NCI-H446 treated with DMSO at 0.1 percent for 48 hours (cell line): ENCODE measurements at regions not wholly inside any gene's neighbourhood (a gene's known extent, or its start where the extent isn't known, plus 50 kb on each side); places are given as distances from the start of the nearest gene placed in this dataset.
"Not testable (repeated sequence)": the region's sequence is repeated elsewhere in the genome, so short reads cannot be mapped to it uniquely, and the experiment has no call there.

Source experiments
- DNase-seq: peaks from one replicate; lab custom pipeline; 2025; lab: John Stamatoyannopoulos, UW

GRCh38 chr17:45586651-45586934 is 96.1 kb upstream of the PLEKHM1 start:
- DNase-seq: not testable (repeated sequence)

- not testable (repeated sequence) for DNase-seq
These were observed 102.0 kb upstream of the PLEKHM1 start for GRCh38 chr17:45592433-45592923.

GRCh38 chr17:45596347-45596746 is 105.8 kb upstream of the PLEKHM1 start:
- not testable (repeated sequence) for DNase-seq

- not testable (repeated sequence) for DNase-seq
These were observed 109.8 kb upstream of the PLEKHM1 start for GRCh38 chr17:45600052-45601012.

- not testable (repeated sequence) for DNase-seq
These were observed 110.5 kb upstream of the PLEKHM1 start for GRCh38 chr17:45601013-45601412.

GRCh38 chr17:45601605-45602539 is 111.4 kb upstream of the PLEKHM1 start:
- DNase-seq: not testable (repeated sequence)

- not testable (repeated sequence) for DNase-seq
These were observed 115.2 kb upstream of the PLEKHM1 start for GRCh38 chr17:45605751-45606150.

GRCh38 chr17:45619984-45620405 is 129.5 kb upstream of the PLEKHM1 start:
- not testable (repeated sequence) for DNase-seq

GRCh38 chr17:45620468-45620867 is 129.9 kb upstream of the PLEKHM1 start:
- not testable (repeated sequence) for DNase-seq

- DNase-seq: not testable (repeated sequence)
These were observed 130.6 kb upstream of the PLEKHM1 start for GRCh38 chr17:45621087-45621486.

- DNase-seq: not testable (repeated sequence)
These were observed 131.8 kb upstream of the PLEKHM1 start for GRCh38 chr17:45622295-45622694.

- DNase-seq: no peak
These were observed 137.5 kb upstream of the PLEKHM1 start for GRCh38 chr17:45628019-45628418.

GRCh38 chr17:45631941-45632340 is 141.4 kb upstream of the PLEKHM1 start:
- DNase-seq: no peak

- DNase-seq: no peak
These were observed 144.7 kb upstream of the CRHR1 start for GRCh38 chr17:45639297-45639849.

GRCh38 chr17:45640141-45640850 is 143.8 kb upstream of the CRHR1 start:
- DNase-seq: no peak

- no peak for DNase-seq
These were observed 142.6 kb upstream of the CRHR1 start for GRCh38 chr17:45641541-45641940.

GRCh38 chr17:45643591-45643990 is 140.5 kb upstream of the CRHR1 start:
- no peak for DNase-seq

- DNase-seq: not testable (repeated sequence)
These were observed 139.5 kb upstream of the CRHR1 start for GRCh38 chr17:45644637-45645036.

GRCh38 chr17:45645330-45645729 is 138.8 kb upstream of the CRHR1 start:
- no peak for DNase-seq

- no peak for DNase-seq
These were observed 137.7 kb upstream of the CRHR1 start for GRCh38 chr17:45646288-45646988.

GRCh38 chr17:45648642-45649041 is 135.5 kb upstream of the CRHR1 start:
- DNase-seq: no peak
